ENCODE measurements at regions not wholly inside any gene's neighbourhood (a gene's known extent, or its start where the extent isn't known, plus 50 kb on each side); places are given as distances from the start of the nearest gene placed in this dataset.

DNA sequence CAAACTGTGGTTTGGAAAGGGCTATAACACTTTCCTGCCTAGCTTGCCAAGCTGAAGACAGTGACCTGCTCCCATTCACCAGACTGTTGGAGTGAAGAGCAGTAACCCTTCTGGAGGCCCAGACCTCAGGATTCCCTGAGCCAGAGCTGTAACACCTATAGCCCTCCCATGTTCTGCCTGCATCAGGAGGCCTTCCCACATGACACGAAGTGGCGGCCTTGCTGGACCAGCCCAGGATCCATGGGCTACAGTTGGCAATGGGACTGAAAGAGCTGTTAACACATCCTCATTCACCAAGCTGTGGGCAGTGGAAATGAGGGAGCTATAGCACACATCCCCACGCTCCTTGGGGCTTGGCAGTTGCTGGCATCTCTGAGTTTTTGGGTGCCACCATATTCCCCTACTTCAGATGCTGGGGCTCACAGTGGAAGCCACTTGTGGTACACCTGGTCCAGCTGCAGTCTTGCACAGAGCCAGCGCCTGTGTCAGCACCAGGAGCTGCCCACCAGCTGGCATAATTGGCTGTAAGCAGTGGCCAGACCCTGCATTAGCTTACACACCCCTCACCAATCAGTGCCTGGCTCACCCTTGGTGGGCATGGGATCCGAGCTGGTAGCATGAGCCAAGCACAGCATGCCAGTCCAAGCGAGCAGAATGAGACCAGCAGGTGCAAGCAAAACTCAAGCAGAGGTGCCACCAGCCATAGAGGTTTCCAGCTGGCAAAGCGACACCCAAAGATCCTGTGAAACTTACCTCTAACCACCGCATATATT is 1029.3 kb downstream of the TECRL start:
- intact Hi-C loops (cut with DNase I, micrococcal nuclease): loop anchor here in 1 of 2 experiments (10.0 kb wide), 1 partner anchor 65 kb away; no protein-coding TSS in a partner anchor
- Mint-ChIP-seq H3K36me3 (ENCODE audit: low read depth) (no peaks in the 10 kb centered on the region), H3K9me3 (ENCODE audit: low read depth) (peaks cover 11% of the 10 kb centered on the region), H3K4me3 (no peak overlapping the region), H3K27me3 (no peaks in the 10 kb centered on the region), H3K27ac (no peak overlapping the region), H3K4me1 (no peaks in the 10 kb centered on the region)
- ATAC-seq (no peak), DNase-seq (no peak)
- CTCF ChIA-PET: no interaction called here
- POLR2A ChIA-PET: no interaction called here

- ATAC-seq: no peak
- H3K27me3 Mint-ChIP-seq: no peaks in the 10 kb centered on the region
- ChIA-PET CTCF (no interaction called here), POLR2A (no interaction called here)
- H3K9me3 Mint-ChIP-seq (ENCODE audit: low read depth): peaks cover 14% of the 10 kb centered on the region
- no peak overlapping the region for H3K27ac Mint-ChIP-seq
- no peak overlapping the region for H3K4me3 Mint-ChIP-seq
- DNase-seq: no peak
- H3K36me3 Mint-ChIP-seq (ENCODE audit: low read depth): no peaks in the 10 kb centered on the region
- intact Hi-C loops (cut with DNase I, micrococcal nuclease): loop anchor here in 1 of 2 experiments (10.0 kb wide), 1 partner anchor 56 kb away; no protein-coding TSS in a partner anchor
- H3K4me1 Mint-ChIP-seq: no peaks in the 10 kb centered on the region
Observed at GRCh38 chr4:63371001-63371400, 1038.2 kb downstream of the TECRL start.

GRCh38 chr4:63361628-63362027 is 1047.6 kb downstream of the TECRL start:
- Mint-ChIP-seq H3K9me3 (ENCODE audit: low read depth) (peaks cover 14% of the 10 kb centered on the region), H3K4me1 (no peaks in the 10 kb centered on the region), H3K4me3 (no peak overlapping the region), H3K27me3 (no peaks in the 10 kb centered on the region), H3K27ac (no peak overlapping the region), H3K36me3 (ENCODE audit: low read depth) (no peaks in the 10 kb centered on the region)
- no peak for DNase-seq
- ChIA-PET POLR2A (no interaction called here), CTCF (no interaction called here)
- intact Hi-C loops (cut with DNase I, micrococcal nuclease): no loop called here
- ATAC-seq: no peak

- ATAC-seq (no peak), DNase-seq (no peak)
- H3K4me1 Mint-ChIP-seq: no peaks in the 10 kb centered on the region
- intact Hi-C loops (cut with DNase I, micrococcal nuclease): no loop called here
- ChIA-PET POLR2A (no interaction called here), CTCF (no interaction called here)
- peaks cover 12% of the 10 kb centered on the region for H3K9me3 Mint-ChIP-seq (ENCODE audit: low read depth)
- H3K27ac Mint-ChIP-seq: no peak overlapping the region
- H3K36me3 Mint-ChIP-seq (ENCODE audit: low read depth): no peaks in the 10 kb centered on the region
- H3K27me3 Mint-ChIP-seq: no peaks in the 10 kb centered on the region
- H3K4me3 Mint-ChIP-seq: no peak overlapping the region
Observed at GRCh38 chr4:63361066-63361465, 1048.2 kb downstream of the TECRL start.

DNA sequence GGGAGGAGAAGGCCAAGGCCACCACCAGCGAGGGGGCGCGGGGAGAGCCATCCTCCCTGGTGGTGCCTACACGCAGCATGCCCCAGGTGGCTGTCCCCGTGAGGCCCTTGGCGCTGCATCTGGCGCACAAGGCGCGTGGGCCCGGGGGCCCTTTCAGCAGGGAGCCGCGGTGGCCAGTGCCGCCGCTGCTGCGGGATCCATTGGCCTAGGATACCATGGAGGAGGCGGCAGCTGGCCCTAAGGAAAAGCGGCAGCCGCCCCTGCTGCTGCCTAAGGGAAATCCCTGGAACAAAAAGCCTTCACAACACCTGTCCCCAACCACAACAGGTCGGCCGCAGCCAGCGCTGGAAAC is 1059.6 kb downstream of the TECRL start:
- Mint-ChIP-seq H3K27ac (no peak overlapping the region), H3K27me3 (no peaks in the 10 kb centered on the region), H3K36me3 (ENCODE audit: low read depth) (no peaks in the 10 kb centered on the region), H3K4me3 (no peak overlapping the region), H3K4me1 (no peaks in the 10 kb centered on the region), H3K9me3 (ENCODE audit: low read depth) (peaks cover 34% of the 10 kb centered on the region)
- POLR2A ChIA-PET: no interaction called here
- intact Hi-C loops (cut with DNase I, micrococcal nuclease): no loop called here
- ATAC-seq (no peak), DNase-seq (no peak)
- CTCF ChIA-PET: no interaction called here

GRCh38 chr4:63348735-63349673 is 1060.2 kb downstream of the TECRL start:
- ATAC-seq: no peak
- Mint-ChIP-seq H3K4me3 (no peak overlapping the region), H3K9me3 (ENCODE audit: low read depth) (peaks cover 31% of the 10 kb centered on the region), H3K36me3 (ENCODE audit: low read depth) (no peaks in the 10 kb centered on the region), H3K4me1 (no peaks in the 10 kb centered on the region), H3K27me3 (no peaks in the 10 kb centered on the region), H3K27ac (no peak overlapping the region)
- intact Hi-C loops (cut with DNase I, micrococcal nuclease): no loop called here
- ChIA-PET POLR2A (no interaction called here), CTCF (no interaction called here)
- DNase-seq: no peak

GRCh38 chr4:63325140-63325539 is 1084.1 kb downstream of the TECRL start:
- Mint-ChIP-seq H3K27me3 (no peaks in the 10 kb centered on the region), H3K4me1 (no peaks in the 10 kb centered on the region), H3K27ac (no peak overlapping the region), H3K36me3 (ENCODE audit: low read depth) (no peaks in the 10 kb centered on the region), H3K4me3 (no peak overlapping the region), H3K9me3 (ENCODE audit: low read depth) (peaks cover 8% of the 10 kb centered on the region)
- CTCF ChIA-PET: no interaction called here
- POLR2A ChIA-PET: no interaction called here
- DNase-seq (no peak), ATAC-seq (no peak)
- intact Hi-C loops (cut with DNase I, micrococcal nuclease): no loop called here

DNA sequence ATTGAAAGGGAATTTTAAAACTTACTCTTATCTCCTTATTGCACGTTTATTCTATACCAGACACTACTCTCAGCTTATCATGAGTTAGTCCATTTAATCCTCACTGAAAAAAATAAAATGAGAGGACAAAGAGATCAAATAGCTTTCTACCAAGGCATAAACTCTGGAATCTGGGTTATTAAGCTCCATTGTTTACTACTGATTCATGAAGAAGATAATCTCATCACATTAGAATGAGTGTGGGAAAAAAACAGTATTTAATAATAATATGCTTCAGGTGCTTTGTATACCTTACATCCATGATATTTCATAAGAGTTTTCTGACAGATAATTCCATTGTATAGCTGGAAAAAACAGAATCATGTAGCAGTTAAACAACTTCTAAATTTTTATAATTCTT is 1092.6 kb downstream of the TECRL start:
- no peaks in the 10 kb centered on the region for H3K27me3 Mint-ChIP-seq
- ATAC-seq: no peak
- H3K4me3 Mint-ChIP-seq: no peak overlapping the region
- H3K36me3 Mint-ChIP-seq (ENCODE audit: low read depth): no peaks in the 10 kb centered on the region
- intact Hi-C loops (cut with DNase I, micrococcal nuclease): loop anchor here in 1 of 2 experiments (10.0 kb wide), 1 partner anchor 58 kb away; no protein-coding TSS in a partner anchor
- H3K27ac Mint-ChIP-seq: no peak overlapping the region
- no peak for DNase-seq
- H3K4me1 Mint-ChIP-seq: no peaks in the 10 kb centered on the region
- ChIA-PET POLR2A (no interaction called here), CTCF (no interaction called here)
- peaks cover under 1% of the 10 kb centered on the region for H3K9me3 Mint-ChIP-seq (ENCODE audit: low read depth)

DNA sequence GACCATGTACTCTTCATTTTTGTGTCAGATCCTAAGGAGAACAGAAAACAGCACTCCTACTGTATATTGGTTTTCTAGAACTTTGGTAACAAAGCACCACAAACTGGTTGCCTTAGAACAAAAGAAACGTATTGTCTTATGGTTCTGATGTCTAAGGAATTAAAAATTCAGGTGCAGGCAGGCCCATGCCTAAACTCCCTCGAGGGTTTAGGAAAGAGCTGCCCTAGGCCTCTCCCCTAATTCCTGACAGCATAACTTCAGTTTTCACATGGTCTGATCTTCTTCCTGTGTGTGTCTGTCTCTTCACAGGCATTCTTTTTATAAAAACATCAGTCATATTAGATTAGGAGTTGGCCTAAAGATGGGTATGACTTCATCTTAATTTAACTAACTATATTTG is 1093.6 kb downstream of the TECRL start:
- ATAC-seq (no peak), DNase-seq (no peak)
- intact Hi-C loops (cut with DNase I, micrococcal nuclease): loop anchor here in 1 of 2 experiments (10.0 kb wide), 1 partner anchor 59 kb away; no protein-coding TSS in a partner anchor
- ChIA-PET CTCF (no interaction called here), POLR2A (no interaction called here)
- Mint-ChIP-seq H3K9me3 (ENCODE audit: low read depth) (peaks cover 4% of the 10 kb centered on the region), H3K4me3 (no peak overlapping the region), H3K27me3 (no peaks in the 10 kb centered on the region), H3K36me3 (ENCODE audit: low read depth) (no peaks in the 10 kb centered on the region), H3K4me1 (no peaks in the 10 kb centered on the region), H3K27ac (no peak overlapping the region)

GRCh38 chr4:63308697-63309096 is 1100.6 kb downstream of the TECRL start:
- Mint-ChIP-seq H3K4me1 (no peaks in the 10 kb centered on the region), H3K36me3 (ENCODE audit: low read depth) (no peaks in the 10 kb centered on the region), H3K27ac (no peak overlapping the region), H3K27me3 (no peaks in the 10 kb centered on the region), H3K4me3 (no peak overlapping the region), H3K9me3 (ENCODE audit: low read depth) (peaks cover 9% of the 10 kb centered on the region)
- ChIA-PET CTCF (interaction anchor here (0.6 kb wide), 1 partner anchor 875 kb away, joined by 3 read pairs; no protein-coding TSS in a partner anchor), POLR2A (no interaction called here)
- no peak for ATAC-seq
- DNase-seq: no peak
- intact Hi-C loops (cut with DNase I, micrococcal nuclease): no loop called here

- H3K36me3 Mint-ChIP-seq (ENCODE audit: low read depth): no peaks in the 10 kb centered on the region
- no peak overlapping the region for H3K4me3 Mint-ChIP-seq
- no peaks in the 10 kb centered on the region for H3K27me3 Mint-ChIP-seq
- ATAC-seq (no peak), DNase-seq (no peak)
- POLR2A ChIA-PET: no interaction called here
- H3K27ac Mint-ChIP-seq: no peak overlapping the region
- peaks cover 7% of the 10 kb centered on the region for H3K9me3 Mint-ChIP-seq (ENCODE audit: low read depth)
- H3K4me1 Mint-ChIP-seq: no peaks in the 10 kb centered on the region
- CTCF ChIA-PET: no interaction called here
- intact Hi-C loops (cut with DNase I, micrococcal nuclease): no loop called here
Observed at GRCh38 chr4:63302792-63303191, 1106.5 kb downstream of the TECRL start.

DNA sequence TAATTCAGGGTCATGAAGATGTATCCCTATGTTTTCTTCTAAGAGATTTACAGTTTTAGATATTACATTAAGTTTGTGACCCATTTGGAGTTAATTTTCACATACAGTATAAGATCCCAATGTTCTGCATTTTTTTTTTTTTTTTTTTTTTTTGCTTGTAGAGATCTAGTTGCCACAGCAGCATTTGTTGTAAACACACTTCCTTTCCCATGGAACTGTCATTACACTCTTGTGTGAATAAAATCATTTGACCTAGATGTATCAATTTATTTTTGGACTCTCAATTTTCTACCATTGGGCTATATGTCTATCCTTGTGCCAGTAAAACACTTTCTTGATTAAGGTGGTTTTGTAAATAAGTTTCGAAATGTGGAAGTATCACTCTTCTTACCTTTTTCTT is 1107.2 kb downstream of the TECRL start:
- no peak overlapping the region for H3K27ac Mint-ChIP-seq
- intact Hi-C loops (cut with DNase I, micrococcal nuclease): no loop called here
- H3K9me3 Mint-ChIP-seq (ENCODE audit: low read depth): peaks cover 7% of the 10 kb centered on the region
- CTCF ChIA-PET: no interaction called here
- H3K4me3 Mint-ChIP-seq: no peak overlapping the region
- H3K4me1 Mint-ChIP-seq: no peaks in the 10 kb centered on the region
- H3K27me3 Mint-ChIP-seq: no peaks in the 10 kb centered on the region
- no peaks in the 10 kb centered on the region for H3K36me3 Mint-ChIP-seq (ENCODE audit: low read depth)
- no peak for DNase-seq
- no peak for ATAC-seq
- POLR2A ChIA-PET: no interaction called here

All from activated CD4-positive, alpha-beta T cell treated with anti-CD3 and anti-CD28 coated beads for 36 hours (primary cell).